SK-N-SH (cell line): ENCODE measurements at regions not wholly inside any gene's neighbourhood (a gene's known extent, or its start where the extent isn't known, plus 50 kb on each side); places are given as distances from the start of the nearest gene placed in this dataset.

Experiments used
- CTCF ChIA-PET: fragments of 300-600, 350-600 bp; formaldehyde crosslinking; extraction: SDS; loops from one replicate; lab custom pipeline; 2021; lab: Yijun Ruan, JAX
- POLR2A ChIA-PET: fragments of 350-600 bp; sonication (Branson Sonifier 250); formaldehyde crosslinking; extraction: SDS; loops from one replicate; lab custom pipeline; 2020; ENCODE audit warnings: antibody characterized with exemption, inconsistent platforms; lab: Yijun Ruan, JAX
- DNase-seq: peaks from one replicate; pipeline ENCODE4 v3.0.0; 2012
- H2AFZ ChIP-seq: fragments of 200-600 bp; sonication (generic); 2 replicates; pipeline ENCODE4 v1.8.1; 2016; ENCODE audit warnings: antibody characterized with exemption, mild to moderate bottlenecking, low read depth
- H3F3A ChIP-seq: fragments of 200-600 bp; sonication (generic); replicated peaks from 2 replicates; pipeline ENCODE3; 2016; ENCODE audit warnings: antibody characterized with exemption, mild to moderate bottlenecking; ENCODE audit not compliant: insufficient read depth
- H3K27ac ChIP-seq, 2 experiments: fragments of 200-500 bp in 1 of 2; fragments of 200-600 bp in 1 of 2; sonication (Bioruptor generic) in 1 of 2; sonication (generic), shearing (Covaris generic) in 1 of 2; 2 replicates each; pipeline versions ENCODE4 v1.5.1 to v1.6.1; 2014 to 2016; ENCODE audit warnings: low read depth in 2 of 2, inconsistent platforms in 1 of 2, low read length in 1 of 2, mild to moderate bottlenecking in 1 of 2, mixed read lengths in 1 of 2
- H3K27me3 ChIP-seq: fragments of 200-600 bp; sonication (generic), shearing (Covaris generic); 2 replicates; pipeline ENCODE4 v1.6.1; 2016; ENCODE audit warnings: mixed run types; ENCODE audit not compliant: insufficient read depth
- H3K36me3 ChIP-seq, 2 experiments: fragments of 200-500 bp in 1 of 2; fragments of 200-600 bp in 1 of 2; sonication (Bioruptor generic) in 1 of 2; sonication (generic) in 1 of 2; replicated peaks in 1 of 2; 2 replicates each; pipeline versions ENCODE3 to v1.5.1; 2014 to 2016; ENCODE audit warnings: low read length in 1 of 2, mild to moderate bottlenecking in 1 of 2; ENCODE audit not compliant: insufficient read depth in 2 of 2, control insufficient read depth in 1 of 2
- H3K4me1 ChIP-seq, 2 experiments: fragments of 200-500 bp in 1 of 2; fragments of 200-600 bp in 1 of 2; sonication (Bioruptor generic) in 1 of 2; sonication (generic), shearing (Covaris generic) in 1 of 2; 2 replicates each; pipeline versions ENCODE4 v1.5.1 to v1.6.1; 2014 to 2016; ENCODE audit warnings: low read depth in 1 of 2, low read length in 1 of 2, mixed run types in 1 of 2; ENCODE audit not compliant: insufficient read depth in 2 of 2, control insufficient read depth in 1 of 2
- H3K4me2 ChIP-seq: fragments of 200-600 bp; sonication (generic), shearing (Covaris generic); 2 replicates; pipeline ENCODE4 v1.6.1; 2017; ENCODE audit warnings: mixed run types
- H3K4me3 ChIP-seq, 2 experiments: fragments of 200-500 bp in 1 of 2; fragments of 200-600 bp in 1 of 2; sonication (Bioruptor generic) in 1 of 2; sonication (generic), shearing (Covaris generic) in 1 of 2; 2 replicates each; pipeline versions ENCODE4 v1.5.1 to v1.8.1; 2014 to 2016; ENCODE audit warnings: low read depth in 2 of 2, inconsistent platforms in 1 of 2, low read length in 1 of 2, mild to moderate bottlenecking in 1 of 2, mixed read lengths in 1 of 2, moderate library complexity in 1 of 2
- H3K79me2 ChIP-seq: fragments of 200-600 bp; sonication (generic); 2 replicates; pipeline ENCODE4 v1.8.1; 2017; ENCODE audit warnings: mild to moderate bottlenecking; ENCODE audit not compliant: insufficient read depth
- H3K9ac ChIP-seq: fragments of 200-600 bp; sonication (generic); 2 replicates; pipeline ENCODE4 v1.6.1; 2017; ENCODE audit warnings: mixed run types
- H3K9me2 ChIP-seq: fragments of 200-600 bp; sonication (generic); 2 replicates; pipeline ENCODE4 v1.6.1; 2017; ENCODE audit warnings: mixed run types
- H3K9me3 ChIP-seq: fragments of 200-600 bp; sonication (generic); 2 replicates; pipeline ENCODE4 v1.6.1; 2017; ENCODE audit warnings: mixed run types, mild to moderate bottlenecking, moderate library complexity
- H4K20me1 ChIP-seq: fragments of 200-600 bp; sonication (generic); 2 replicates; pipeline ENCODE4 v1.6.1; 2017; ENCODE audit warnings: mild to moderate bottlenecking, mixed run types; ENCODE audit not compliant: insufficient read depth
- FOSL2 ChIP-seq: IDR thresholded peaks from 2 replicates; pipeline ENCODE4 v1.4.0; 2012; ENCODE audit warnings: low read depth, mild to moderate bottlenecking, moderate library complexity, borderline replicate concordance
- FOXM1 ChIP-seq: IDR thresholded peaks from 2 replicates; pipeline ENCODE4 v1.4.0; 2012; ENCODE audit warnings: low read depth, mild to moderate bottlenecking
- JUND ChIP-seq: IDR thresholded peaks from 2 replicates; pipeline ENCODE4 v1.4.0; 2012
- MEF2A ChIP-seq: IDR thresholded peaks from 2 replicates; pipeline ENCODE4 v1.4.0; 2012; ENCODE audit warnings: low read depth, borderline replicate concordance
- NRF1 ChIP-seq: IDR thresholded peaks from 2 replicates; pipeline ENCODE4 v1.6.1; 2012; ENCODE audit warnings: low read depth, mild to moderate bottlenecking, low read length
- RAD21 ChIP-seq: IDR thresholded peaks from 2 replicates; pipeline ENCODE4 v1.6.1; 2012; ENCODE audit warnings: mild to moderate bottlenecking, low read length
- RFX5 ChIP-seq: IDR thresholded peaks from 2 replicates; pipeline ENCODE4 v1.6.1; 2012; ENCODE audit warnings: mild to moderate bottlenecking, improper control_type of control experiment, low read length
- SMC3 ChIP-seq: IDR thresholded peaks from 2 replicates; pipeline ENCODE4 v1.6.1; 2012; ENCODE audit warnings: low read depth, low read length, improper control_type of control experiment
- TCF12 ChIP-seq: IDR thresholded peaks from 2 replicates; pipeline ENCODE4 v1.4.0; 2012
- YY1 ChIP-seq: IDR thresholded peaks from 2 replicates; pipeline ENCODE4 v1.4.0; 2012; ENCODE audit warnings: low read depth, mild to moderate bottlenecking
- WGBS: methylation state at CpG from one replicate; pipeline ENCODE4 v1.1.6; 2017; ENCODE audit warnings: low lambda C conversion rate; 5-methylcytosine and 5-hydroxymethylcytosine counted together
- TF ChIP-seq, protein P1 (sequence below): IDR thresholded peaks from 2 replicates; pipeline ENCODE4; 2012
- TF ChIP-seq, protein P2 (sequence below): IDR thresholded peaks from 2 replicates; pipeline ENCODE4 v1.4.0; 2012; ENCODE audit warnings: low read depth
- TF ChIP-seq, protein P3 (sequence below): fragments of 200-600 bp; sonication (generic); IDR thresholded peaks from 2 replicates; pipeline ENCODE4 v1.6.1; 2017; ENCODE audit warnings: antibody characterized with exemption, mild to moderate bottlenecking, moderate library complexity

DNA sequence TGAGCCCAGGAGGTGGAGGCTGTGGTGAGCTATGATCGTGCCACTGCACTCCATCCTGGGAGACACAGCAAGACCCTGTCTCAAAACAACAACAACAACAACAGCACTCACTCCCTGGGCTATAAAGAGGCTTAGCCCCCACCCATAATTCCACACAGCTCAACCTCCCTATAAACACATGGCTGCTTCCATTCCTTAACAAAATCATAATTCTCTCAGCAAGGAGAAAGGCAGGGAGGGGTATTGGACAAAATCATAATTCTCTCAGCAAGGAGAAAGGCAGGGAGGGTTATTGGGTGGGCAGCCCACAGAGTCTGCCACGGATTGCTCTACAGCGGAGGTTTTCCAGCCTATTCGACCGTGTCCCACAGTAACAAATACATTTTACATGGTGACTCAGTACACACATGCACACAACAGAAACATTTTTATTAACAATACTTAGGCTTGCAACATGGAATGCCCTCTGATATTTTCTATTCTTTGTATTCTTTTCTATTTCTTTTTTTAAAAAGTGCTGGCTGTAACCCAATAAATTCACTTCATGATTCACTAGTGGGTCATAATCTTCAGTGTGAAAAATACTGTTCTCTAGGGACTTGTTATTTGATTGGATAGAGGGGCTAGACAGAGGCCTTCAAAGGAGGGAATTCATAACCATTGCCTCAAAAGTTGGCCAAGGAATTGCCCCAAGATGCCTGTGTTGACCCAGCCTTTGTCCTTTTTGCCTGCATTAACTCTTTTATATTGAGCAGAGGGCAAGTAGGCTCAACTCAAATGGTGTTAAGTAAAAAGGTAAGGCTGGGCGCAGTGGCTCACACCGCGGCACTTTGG is 50.6 kb upstream of the ZMYND8 start:
- Histone ChIP-seq H2AFZ (no peak overlapping the region), H3K27ac (no peak overlapping the region), H3K4me2 (no peak overlapping the region), H3K9me2 (no peaks in the 10 kb centered on the region), H3K4me1 (no peaks in the 10 kb centered on the region), H3K79me2 (no peaks in the 10 kb centered on the region), H3K9me3 (no peaks in the 10 kb centered on the region), H3K4me3 (no peak overlapping the region), H3K36me3 (no peaks in the 10 kb centered on the region), H4K20me1 (no peaks in the 10 kb centered on the region), H3K9ac (no peak overlapping the region), H3K27me3 (no peaks in the 10 kb centered on the region), H3F3A (peaks cover 6% of the 10 kb centered on the region)
- ChIA-PET CTCF (interaction anchor here (1.8 kb wide), 1 partner anchor 23 kb away, joined by 10 read pairs; no protein-coding TSS in a partner anchor), POLR2A (no interaction called here)
- TF ChIP-seq RAD21 (no peak), JUND (no peak), TCF12 (no peak), FOXM1 (no peak), FOSL2 (no peak), MEF2A (no peak), YY1 (no peak), RFX5 (no peak), SMC3 (no peak)
- TF ChIP-seq, protein P1, sequence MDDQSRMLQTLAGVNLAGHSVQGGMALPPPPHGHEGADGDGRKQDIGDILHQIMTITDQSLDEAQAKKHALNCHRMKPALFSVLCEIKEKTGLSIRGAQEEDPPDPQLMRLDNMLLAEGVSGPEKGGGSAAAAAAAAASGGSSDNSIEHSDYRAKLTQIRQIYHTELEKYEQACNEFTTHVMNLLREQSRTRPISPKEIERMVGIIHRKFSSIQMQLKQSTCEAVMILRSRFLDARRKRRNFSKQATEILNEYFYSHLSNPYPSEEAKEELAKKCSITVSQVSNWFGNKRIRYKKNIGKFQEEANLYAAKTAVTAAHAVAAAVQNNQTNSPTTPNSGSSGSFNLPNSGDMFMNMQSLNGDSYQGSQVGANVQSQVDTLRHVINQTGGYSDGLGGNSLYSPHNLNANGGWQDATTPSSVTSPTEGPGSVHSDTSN = no peak
- TF ChIP-seq, protein P2, sequence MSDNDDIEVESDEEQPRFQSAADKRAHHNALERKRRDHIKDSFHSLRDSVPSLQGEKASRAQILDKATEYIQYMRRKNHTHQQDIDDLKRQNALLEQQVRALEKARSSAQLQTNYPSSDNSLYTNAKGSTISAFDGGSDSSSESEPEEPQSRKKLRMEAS = no peak
- TF ChIP-seq, protein P3, sequence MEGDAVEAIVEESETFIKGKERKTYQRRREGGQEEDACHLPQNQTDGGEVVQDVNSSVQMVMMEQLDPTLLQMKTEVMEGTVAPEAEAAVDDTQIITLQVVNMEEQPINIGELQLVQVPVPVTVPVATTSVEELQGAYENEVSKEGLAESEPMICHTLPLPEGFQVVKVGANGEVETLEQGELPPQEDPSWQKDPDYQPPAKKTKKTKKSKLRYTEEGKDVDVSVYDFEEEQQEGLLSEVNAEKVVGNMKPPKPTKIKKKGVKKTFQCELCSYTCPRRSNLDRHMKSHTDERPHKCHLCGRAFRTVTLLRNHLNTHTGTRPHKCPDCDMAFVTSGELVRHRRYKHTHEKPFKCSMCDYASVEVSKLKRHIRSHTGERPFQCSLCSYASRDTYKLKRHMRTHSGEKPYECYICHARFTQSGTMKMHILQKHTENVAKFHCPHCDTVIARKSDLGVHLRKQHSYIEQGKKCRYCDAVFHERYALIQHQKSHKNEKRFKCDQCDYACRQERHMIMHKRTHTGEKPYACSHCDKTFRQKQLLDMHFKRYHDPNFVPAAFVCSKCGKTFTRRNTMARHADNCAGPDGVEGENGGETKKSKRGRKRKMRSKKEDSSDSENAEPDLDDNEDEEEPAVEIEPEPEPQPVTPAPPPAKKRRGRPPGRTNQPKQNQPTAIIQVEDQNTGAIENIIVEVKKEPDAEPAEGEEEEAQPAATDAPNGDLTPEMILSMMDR = no peak
- DNase-seq = no peak
- 96% methylated on average over 8 of the region's 8 CpGs for WGBS

DNA sequence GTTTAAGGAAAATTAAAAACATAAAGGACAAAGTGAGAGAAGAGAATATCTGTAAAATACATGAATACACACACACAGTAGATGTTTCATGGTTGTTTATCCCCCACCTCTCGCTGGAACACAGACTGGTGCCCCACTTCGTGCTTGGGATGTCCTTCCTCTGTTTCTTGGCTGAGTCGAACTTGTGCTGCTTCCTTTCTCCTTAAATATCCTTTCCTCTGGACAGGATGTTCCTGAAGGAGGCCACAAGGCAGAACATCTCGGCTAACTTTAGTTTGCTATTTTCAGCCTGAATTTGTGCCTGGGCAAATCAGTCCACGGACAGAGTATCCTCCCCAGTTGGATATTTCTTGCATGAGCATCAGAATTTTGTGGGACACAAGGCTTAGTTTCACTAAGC is 54.7 kb upstream of the ZMYND8 start:
- Histone ChIP-seq H3K4me1 (no peaks in the 10 kb centered on the region), H3K4me3 (no peak overlapping the region), H4K20me1 (no peaks in the 10 kb centered on the region), H3K27me3 (no peaks in the 10 kb centered on the region), H3K4me2 (no peak overlapping the region), H3F3A (peaks cover 6% of the 10 kb centered on the region), H3K27ac (no peak overlapping the region), H3K9ac (no peak overlapping the region), H3K79me2 (no peaks in the 10 kb centered on the region), H3K9me2 (no peaks in the 10 kb centered on the region), H3K9me3 (no peaks in the 10 kb centered on the region), H3K36me3 (no peaks in the 10 kb centered on the region), H2AFZ (no peak overlapping the region)
- no peak for TF ChIP-seq NRF1
- TF ChIP-seq FOSL2 = no peak
- TF ChIP-seq RFX5 = no peak
- WGBS = 62% methylated on average over 5 of the region's 5 CpGs
- no peak for DNase-seq
- ChIA-PET POLR2A (no interaction called here), CTCF (interaction anchor here (1.3 kb wide), 1 partner anchor 12 kb away, joined by 4 read pairs; no protein-coding TSS in a partner anchor)
